SK-N-SH (cell line): ENCODE measurements at regions not wholly inside any gene's neighbourhood (a gene's known extent, or its start where the extent isn't known, plus 50 kb on each side); places are given as distances from the start of the nearest gene placed in this dataset.

Source experiments
- CTCF ChIA-PET: fragments of 300-600, 350-600 bp; formaldehyde crosslinking; extraction: SDS; loops from one replicate; lab custom pipeline; 2021; lab: Yijun Ruan, JAX
- POLR2A ChIA-PET: fragments of 350-600 bp; sonication (Branson Sonifier 250); formaldehyde crosslinking; extraction: SDS; loops from one replicate; lab custom pipeline; 2020; ENCODE audit warnings: antibody characterized with exemption, inconsistent platforms; lab: Yijun Ruan, JAX
- DNase-seq: peaks from one replicate; pipeline ENCODE4 v3.0.0; 2012
- H2AFZ ChIP-seq: fragments of 200-600 bp; sonication (generic); 2 replicates; pipeline ENCODE4 v1.8.1; 2016; ENCODE audit warnings: antibody characterized with exemption, mild to moderate bottlenecking, low read depth
- H3F3A ChIP-seq: fragments of 200-600 bp; sonication (generic); replicated peaks from 2 replicates; pipeline ENCODE3; 2016; ENCODE audit warnings: antibody characterized with exemption, mild to moderate bottlenecking; ENCODE audit not compliant: insufficient read depth
- H3K27ac ChIP-seq, 2 experiments: fragments of 200-500 bp in 1 of 2; fragments of 200-600 bp in 1 of 2; sonication (Bioruptor generic) in 1 of 2; sonication (generic), shearing (Covaris generic) in 1 of 2; 2 replicates each; pipeline versions ENCODE4 v1.5.1 to v1.6.1; 2014 to 2016; ENCODE audit warnings: low read depth in 2 of 2, inconsistent platforms in 1 of 2, low read length in 1 of 2, mild to moderate bottlenecking in 1 of 2, mixed read lengths in 1 of 2
- H3K27me3 ChIP-seq: fragments of 200-600 bp; sonication (generic), shearing (Covaris generic); 2 replicates; pipeline ENCODE4 v1.6.1; 2016; ENCODE audit warnings: mixed run types; ENCODE audit not compliant: insufficient read depth
- H3K36me3 ChIP-seq, 2 experiments: fragments of 200-500 bp in 1 of 2; fragments of 200-600 bp in 1 of 2; sonication (Bioruptor generic) in 1 of 2; sonication (generic) in 1 of 2; replicated peaks in 1 of 2; 2 replicates each; pipeline versions ENCODE3 to v1.5.1; 2014 to 2016; ENCODE audit warnings: low read length in 1 of 2, mild to moderate bottlenecking in 1 of 2; ENCODE audit not compliant: insufficient read depth in 2 of 2, control insufficient read depth in 1 of 2
- H3K4me1 ChIP-seq, 2 experiments: fragments of 200-500 bp in 1 of 2; fragments of 200-600 bp in 1 of 2; sonication (Bioruptor generic) in 1 of 2; sonication (generic), shearing (Covaris generic) in 1 of 2; 2 replicates each; pipeline versions ENCODE4 v1.5.1 to v1.6.1; 2014 to 2016; ENCODE audit warnings: low read depth in 1 of 2, low read length in 1 of 2, mixed run types in 1 of 2; ENCODE audit not compliant: insufficient read depth in 2 of 2, control insufficient read depth in 1 of 2
- H3K4me2 ChIP-seq: fragments of 200-600 bp; sonication (generic), shearing (Covaris generic); 2 replicates; pipeline ENCODE4 v1.6.1; 2017; ENCODE audit warnings: mixed run types
- H3K4me3 ChIP-seq, 2 experiments: fragments of 200-500 bp in 1 of 2; fragments of 200-600 bp in 1 of 2; sonication (Bioruptor generic) in 1 of 2; sonication (generic), shearing (Covaris generic) in 1 of 2; 2 replicates each; pipeline versions ENCODE4 v1.5.1 to v1.8.1; 2014 to 2016; ENCODE audit warnings: low read depth in 2 of 2, inconsistent platforms in 1 of 2, low read length in 1 of 2, mild to moderate bottlenecking in 1 of 2, mixed read lengths in 1 of 2, moderate library complexity in 1 of 2
- H3K79me2 ChIP-seq: fragments of 200-600 bp; sonication (generic); 2 replicates; pipeline ENCODE4 v1.8.1; 2017; ENCODE audit warnings: mild to moderate bottlenecking; ENCODE audit not compliant: insufficient read depth
- H3K9ac ChIP-seq: fragments of 200-600 bp; sonication (generic); 2 replicates; pipeline ENCODE4 v1.6.1; 2017; ENCODE audit warnings: mixed run types
- H3K9me2 ChIP-seq: fragments of 200-600 bp; sonication (generic); 2 replicates; pipeline ENCODE4 v1.6.1; 2017; ENCODE audit warnings: mixed run types
- H3K9me3 ChIP-seq: fragments of 200-600 bp; sonication (generic); 2 replicates; pipeline ENCODE4 v1.6.1; 2017; ENCODE audit warnings: mixed run types, mild to moderate bottlenecking, moderate library complexity
- H4K20me1 ChIP-seq: fragments of 200-600 bp; sonication (generic); 2 replicates; pipeline ENCODE4 v1.6.1; 2017; ENCODE audit warnings: mild to moderate bottlenecking, mixed run types; ENCODE audit not compliant: insufficient read depth
- ELF1 ChIP-seq: IDR thresholded peaks from 2 replicates; pipeline ENCODE4 v1.4.0; 2012
- EZH2phosphoT487 ChIP-seq: fragments of 200-600 bp; sonication (generic); IDR thresholded peaks from 2 replicates; pipeline ENCODE4 v1.6.1; 2017; ENCODE audit warnings: low read depth, mixed run types, mild to moderate bottlenecking, antibody characterized with exemption, moderate library complexity, borderline replicate concordance
- FOSL2 ChIP-seq: IDR thresholded peaks from 2 replicates; pipeline ENCODE4 v1.4.0; 2012; ENCODE audit warnings: low read depth, mild to moderate bottlenecking, moderate library complexity, borderline replicate concordance
- FOXJ3 ChIP-seq: sonication (generic); formaldehyde crosslinking; IDR thresholded peaks from 2 replicates; pipeline ENCODE4 v1.5.1; 2020; ENCODE audit warnings: mild to moderate bottlenecking, missing genetic modification reagents
- FOXM1 ChIP-seq: IDR thresholded peaks from 2 replicates; pipeline ENCODE4 v1.4.0; 2012; ENCODE audit warnings: low read depth, mild to moderate bottlenecking
- GATA2 ChIP-seq: sonication (generic); formaldehyde crosslinking; IDR thresholded peaks from 2 replicates; pipeline ENCODE4 v1.5.0; 2020; ENCODE audit warnings: mild to moderate bottlenecking, missing genetic modification reagents
- NFIC ChIP-seq: IDR thresholded peaks from 2 replicates; pipeline ENCODE4 v1.4.0; 2012; ENCODE audit warnings: borderline replicate concordance
- NRF1 ChIP-seq: IDR thresholded peaks from 2 replicates; pipeline ENCODE4 v1.6.1; 2012; ENCODE audit warnings: low read depth, mild to moderate bottlenecking, low read length
- RCOR1 ChIP-seq: fragments of 150-350 bp; IDR thresholded peaks from 2 replicates; pipeline ENCODE4 v1.6.1; 2017; ENCODE audit warnings: antibody characterized with exemption, low read length
- SIN3A ChIP-seq: IDR thresholded peaks from 2 replicates; pipeline ENCODE4 v1.6.1; 2012; ENCODE audit warnings: low read depth, mild to moderate bottlenecking, low read length, moderate library complexity, borderline replicate concordance
- TAF1 ChIP-seq: IDR thresholded peaks from 2 replicates; pipeline ENCODE4 v1.6.1; 2012; ENCODE audit warnings: low read depth, mild to moderate bottlenecking, low read length, moderate library complexity, borderline replicate concordance
- YY1 ChIP-seq: IDR thresholded peaks from 2 replicates; pipeline ENCODE4 v1.4.0; 2012; ENCODE audit warnings: low read depth, mild to moderate bottlenecking
- WGBS: methylation state at CpG from one replicate; pipeline ENCODE4 v1.1.6; 2017; ENCODE audit warnings: low lambda C conversion rate; 5-methylcytosine and 5-hydroxymethylcytosine counted together
- TF ChIP-seq, protein P1 (sequence below): IDR thresholded peaks from 2 replicates; pipeline ENCODE4 v1.4.0; 2012; ENCODE audit warnings: low read depth, borderline replicate concordance
- TF ChIP-seq, protein P2 (sequence below): IDR thresholded peaks from 2 replicates; pipeline ENCODE4; 2012
- TF ChIP-seq, protein P3 (sequence below): fragments of 200-600 bp; sonication (generic); IDR thresholded peaks from 2 replicates; pipeline ENCODE4 v1.6.1; 2017; ENCODE audit warnings: antibody characterized with exemption, mild to moderate bottlenecking, moderate library complexity

DNA sequence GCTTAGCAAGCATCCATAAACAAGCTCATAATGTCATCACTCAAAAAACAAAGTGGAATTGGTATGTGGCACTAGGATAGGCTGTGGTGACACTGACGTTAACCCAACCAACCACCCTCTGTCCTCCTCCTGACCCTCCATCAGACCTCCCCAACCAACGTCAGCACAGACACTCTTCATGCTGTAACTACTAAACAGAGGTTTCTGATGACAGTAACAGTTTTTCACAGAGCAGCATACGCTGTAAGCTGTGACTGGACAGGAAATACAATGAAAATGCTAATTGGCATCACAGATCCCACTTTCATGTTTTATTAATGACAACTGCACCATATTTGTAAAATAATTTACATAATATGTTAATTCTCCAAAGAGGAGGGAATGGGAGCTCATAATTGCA lies 238.0 kb downstream of the IRS2 start (continued):
- TF ChIP-seq, protein P1, sequence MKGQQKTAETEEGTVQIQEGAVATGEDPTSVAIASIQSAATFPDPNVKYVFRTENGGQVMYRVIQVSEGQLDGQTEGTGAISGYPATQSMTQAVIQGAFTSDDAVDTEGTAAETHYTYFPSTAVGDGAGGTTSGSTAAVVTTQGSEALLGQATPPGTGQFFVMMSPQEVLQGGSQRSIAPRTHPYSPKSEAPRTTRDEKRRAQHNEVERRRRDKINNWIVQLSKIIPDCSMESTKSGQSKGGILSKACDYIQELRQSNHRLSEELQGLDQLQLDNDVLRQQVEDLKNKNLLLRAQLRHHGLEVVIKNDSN: no peak
- TF ChIP-seq, protein P2, sequence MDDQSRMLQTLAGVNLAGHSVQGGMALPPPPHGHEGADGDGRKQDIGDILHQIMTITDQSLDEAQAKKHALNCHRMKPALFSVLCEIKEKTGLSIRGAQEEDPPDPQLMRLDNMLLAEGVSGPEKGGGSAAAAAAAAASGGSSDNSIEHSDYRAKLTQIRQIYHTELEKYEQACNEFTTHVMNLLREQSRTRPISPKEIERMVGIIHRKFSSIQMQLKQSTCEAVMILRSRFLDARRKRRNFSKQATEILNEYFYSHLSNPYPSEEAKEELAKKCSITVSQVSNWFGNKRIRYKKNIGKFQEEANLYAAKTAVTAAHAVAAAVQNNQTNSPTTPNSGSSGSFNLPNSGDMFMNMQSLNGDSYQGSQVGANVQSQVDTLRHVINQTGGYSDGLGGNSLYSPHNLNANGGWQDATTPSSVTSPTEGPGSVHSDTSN: no peak
- TF ChIP-seq YY1: no peak

DNA sequence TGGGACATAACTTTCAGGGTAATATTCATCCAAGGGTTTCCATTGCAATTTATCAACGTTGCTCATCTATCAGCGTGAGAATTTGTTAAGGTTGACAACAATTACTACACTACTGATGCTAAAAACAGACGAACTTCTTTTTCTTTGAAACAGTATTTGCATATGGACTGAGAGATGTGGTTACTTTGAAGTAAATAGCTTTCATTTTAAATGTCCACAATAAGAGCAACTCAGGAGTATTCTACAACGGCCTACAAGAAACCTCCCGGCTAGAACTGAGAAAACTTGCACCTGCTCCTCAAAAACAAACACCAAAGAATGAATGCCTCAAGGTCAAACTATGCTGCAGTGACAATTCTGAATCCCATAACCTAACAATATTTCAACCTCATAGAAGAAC lies 238.4 kb downstream of the IRS2 start:
- no peak overlapping the region for H3K4me2 ChIP-seq
- H3K27ac ChIP-seq: no peak overlapping the region
- H3K79me2 ChIP-seq: no peaks in the 10 kb centered on the region
- H3K36me3 ChIP-seq: no peaks in the 10 kb centered on the region
- no peaks in the 10 kb centered on the region for H3K9me2 ChIP-seq
- DNase-seq: no peak
- H4K20me1 ChIP-seq: no peaks in the 10 kb centered on the region
- H3K27me3 ChIP-seq: no peaks in the 10 kb centered on the region
- no peaks in the 10 kb centered on the region for H3K9me3 ChIP-seq
- 84% methylated on average over 5 of the region's 5 CpGs for WGBS
- CTCF ChIA-PET: interaction anchor here (0.8 kb wide), 1 partner anchor 26 kb away, joined by 5 read pairs; no protein-coding TSS in a partner anchor
- H2AFZ ChIP-seq: no peak overlapping the region
- no peaks in the 10 kb centered on the region for H3F3A ChIP-seq
- H3K4me1 ChIP-seq: peaks cover 4 to 5% of the 10 kb centered on the region in 2 experiments; a peak in 2 of 4 replicates
- no peak overlapping the region for H3K4me3 ChIP-seq
- TF ChIP-seq, protein P3, sequence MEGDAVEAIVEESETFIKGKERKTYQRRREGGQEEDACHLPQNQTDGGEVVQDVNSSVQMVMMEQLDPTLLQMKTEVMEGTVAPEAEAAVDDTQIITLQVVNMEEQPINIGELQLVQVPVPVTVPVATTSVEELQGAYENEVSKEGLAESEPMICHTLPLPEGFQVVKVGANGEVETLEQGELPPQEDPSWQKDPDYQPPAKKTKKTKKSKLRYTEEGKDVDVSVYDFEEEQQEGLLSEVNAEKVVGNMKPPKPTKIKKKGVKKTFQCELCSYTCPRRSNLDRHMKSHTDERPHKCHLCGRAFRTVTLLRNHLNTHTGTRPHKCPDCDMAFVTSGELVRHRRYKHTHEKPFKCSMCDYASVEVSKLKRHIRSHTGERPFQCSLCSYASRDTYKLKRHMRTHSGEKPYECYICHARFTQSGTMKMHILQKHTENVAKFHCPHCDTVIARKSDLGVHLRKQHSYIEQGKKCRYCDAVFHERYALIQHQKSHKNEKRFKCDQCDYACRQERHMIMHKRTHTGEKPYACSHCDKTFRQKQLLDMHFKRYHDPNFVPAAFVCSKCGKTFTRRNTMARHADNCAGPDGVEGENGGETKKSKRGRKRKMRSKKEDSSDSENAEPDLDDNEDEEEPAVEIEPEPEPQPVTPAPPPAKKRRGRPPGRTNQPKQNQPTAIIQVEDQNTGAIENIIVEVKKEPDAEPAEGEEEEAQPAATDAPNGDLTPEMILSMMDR: no peak
- TF ChIP-seq NRF1 (no peak), TAF1 (no peak), FOSL2 (no peak), FOXJ3 (no peak), FOXM1 (no peak), EZH2phosphoT487 (no peak), ELF1 (no peak), YY1 (no peak)
- TF ChIP-seq, protein P2: no peak
- H3K9ac ChIP-seq: no peak overlapping the region
- POLR2A ChIA-PET: no interaction called here

DNA sequence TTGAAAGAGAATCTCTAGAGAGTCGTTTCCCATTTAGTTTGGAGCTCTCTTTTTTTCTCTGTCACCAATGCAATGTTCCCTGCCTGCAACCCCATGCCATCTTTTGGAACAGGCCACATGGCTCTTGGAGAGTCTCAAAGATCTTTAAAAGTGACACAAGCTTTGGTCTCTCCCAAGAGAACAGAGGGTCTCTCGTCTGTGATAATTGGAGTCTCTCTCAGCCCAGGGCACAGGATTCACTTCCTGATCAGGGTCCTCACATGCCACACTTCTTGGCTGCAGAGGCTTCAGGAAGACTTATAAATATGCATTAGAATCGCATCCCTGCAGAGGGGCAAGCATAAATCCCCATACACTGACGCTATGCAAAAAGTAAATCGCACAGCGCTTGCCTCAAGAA lies 240.5 kb downstream of the IRS2 start:
- Histone ChIP-seq H4K20me1 (no peaks in the 10 kb centered on the region), H3K4me3 (no peak overlapping the region), H3K9ac (no peak overlapping the region), H3K27ac (no peak overlapping the region), H3K36me3 (no peaks in the 10 kb centered on the region), H3F3A (no peaks in the 10 kb centered on the region), H2AFZ (no peak overlapping the region), H3K27me3 (no peaks in the 10 kb centered on the region), H3K79me2 (no peaks in the 10 kb centered on the region), H3K4me2 (no peak overlapping the region), H3K9me2 (no peaks in the 10 kb centered on the region), H3K4me1 (peaks cover 4 to 5% of the 10 kb centered on the region in 2 experiments; a peak in 2 of 4 replicates), H3K9me3 (no peaks in the 10 kb centered on the region)
- ChIA-PET CTCF (interaction anchor here (0.8 to 1.1 kb wide), 2 partner anchors 19 to 21 kb away, joined by 3 to 4 read pairs; no protein-coding TSS in a partner anchor), POLR2A (no interaction called here)
- DNase-seq: no peak
- 89% methylated on average over 6 of the region's 6 CpGs for WGBS
- TF ChIP-seq NFIC (no peak), TAF1 (no peak), RCOR1 (no peak), SIN3A (no peak), FOSL2 (no peak), GATA2 (no peak)
